ENCODE measurements at regions not wholly inside any gene's neighbourhood (a gene's known extent, or its start where the extent isn't known, plus 50 kb on each side); places are given as distances from the start of the nearest gene placed in this dataset.

DNA sequence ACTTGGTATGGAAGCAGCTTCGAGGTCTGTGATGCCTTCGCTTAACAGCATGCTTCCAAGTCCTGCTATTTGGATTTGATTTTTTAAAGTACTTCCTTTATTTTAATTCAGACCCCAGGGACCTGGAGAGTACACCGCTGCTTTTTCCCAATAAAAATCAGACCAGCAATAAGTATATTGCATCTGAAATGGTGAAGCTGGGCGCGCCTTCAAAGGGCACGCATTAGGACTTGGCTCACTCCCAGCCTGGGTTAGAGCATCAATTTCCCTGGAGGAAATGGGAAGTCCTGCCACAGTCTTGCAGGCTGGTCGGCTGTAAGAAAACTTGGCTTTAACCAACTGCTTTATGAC is 325.1 kb downstream of the RRAGC start:
- DNase-seq, result no peak

DNA sequence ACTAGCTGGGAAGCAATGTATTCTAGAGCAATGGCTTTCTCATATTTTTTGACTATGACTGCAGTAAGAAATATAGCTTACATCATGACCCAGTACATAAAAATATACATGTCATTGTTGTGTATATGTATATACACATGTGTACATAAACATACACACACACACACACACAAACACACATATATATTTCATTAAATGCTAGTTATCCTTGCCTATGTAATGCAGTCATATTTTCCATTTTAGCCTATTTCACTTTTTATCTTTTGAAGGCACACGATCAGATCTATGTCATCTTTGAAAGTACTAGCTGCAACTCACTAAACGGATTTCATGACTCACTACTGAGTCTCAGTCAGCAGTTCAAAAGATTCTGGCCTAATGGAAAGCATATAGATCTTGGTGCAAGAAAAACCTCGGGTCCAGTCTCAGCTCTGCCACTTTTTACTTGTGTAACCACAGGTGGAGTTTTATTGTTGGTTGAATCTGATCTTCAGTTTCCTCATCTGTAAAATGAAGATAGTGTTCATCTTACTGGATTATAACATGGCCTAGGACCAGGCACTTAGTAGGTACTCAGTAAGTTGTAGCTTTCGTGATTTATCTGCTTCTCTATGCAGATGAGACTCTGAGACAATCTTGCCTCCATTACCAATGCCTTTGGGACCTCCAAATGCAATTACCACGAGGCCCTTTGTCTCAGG is 325.6 kb downstream of the RRAGC start:
- DNase-seq, result no peak

GRCh38 chr1:38530957-38531356 is 328.6 kb downstream of the RRAGC start:
- DNase-seq, result no peak

DNA sequence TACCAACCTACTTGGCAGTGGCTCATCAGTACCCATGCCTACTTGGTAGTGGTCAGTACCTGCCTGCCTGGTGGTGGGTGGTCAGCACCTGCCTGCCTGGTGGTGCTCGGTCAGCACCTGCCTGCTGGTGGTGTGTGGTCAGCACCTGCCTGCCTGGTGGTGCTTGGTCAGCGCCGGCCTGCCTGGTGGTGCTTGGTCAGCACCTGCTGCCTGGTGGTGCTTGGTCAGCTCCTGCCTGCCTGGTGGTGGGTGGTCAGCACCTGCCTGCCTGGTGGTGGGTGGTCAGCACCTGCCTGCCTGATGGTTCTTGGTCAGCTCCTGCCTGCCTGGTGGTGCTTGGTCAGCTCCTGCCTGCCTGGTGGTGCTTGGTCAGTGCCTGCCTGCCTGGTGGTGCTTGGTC is 329.6 kb downstream of the RRAGC start:
- DNase-seq, result no peak

DNA sequence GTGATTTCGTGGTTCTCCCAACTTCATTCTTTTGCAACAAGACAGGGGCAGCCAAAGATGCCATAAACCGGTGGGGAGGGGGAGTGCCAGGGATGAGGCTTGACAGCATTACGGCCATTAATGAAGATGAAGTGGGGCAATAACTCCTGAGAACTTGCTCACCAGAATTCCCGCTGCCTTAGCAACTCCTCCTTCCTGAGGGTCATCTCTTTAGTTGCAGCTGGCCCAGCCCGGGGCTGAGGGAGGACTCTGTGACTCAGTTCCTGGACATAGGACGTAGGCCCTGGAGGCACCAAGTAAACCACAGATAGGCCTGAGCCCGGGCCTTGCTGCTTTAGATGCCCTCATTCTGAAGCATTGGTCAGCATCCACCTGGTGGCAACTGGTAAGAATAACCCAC is 330.2 kb downstream of the RRAGC start:
- no peak for DNase-seq

- DNase-seq, result no peak
These were observed 330.9 kb downstream of the RRAGC start for GRCh38 chr1:38528623-38529022.

DNA sequence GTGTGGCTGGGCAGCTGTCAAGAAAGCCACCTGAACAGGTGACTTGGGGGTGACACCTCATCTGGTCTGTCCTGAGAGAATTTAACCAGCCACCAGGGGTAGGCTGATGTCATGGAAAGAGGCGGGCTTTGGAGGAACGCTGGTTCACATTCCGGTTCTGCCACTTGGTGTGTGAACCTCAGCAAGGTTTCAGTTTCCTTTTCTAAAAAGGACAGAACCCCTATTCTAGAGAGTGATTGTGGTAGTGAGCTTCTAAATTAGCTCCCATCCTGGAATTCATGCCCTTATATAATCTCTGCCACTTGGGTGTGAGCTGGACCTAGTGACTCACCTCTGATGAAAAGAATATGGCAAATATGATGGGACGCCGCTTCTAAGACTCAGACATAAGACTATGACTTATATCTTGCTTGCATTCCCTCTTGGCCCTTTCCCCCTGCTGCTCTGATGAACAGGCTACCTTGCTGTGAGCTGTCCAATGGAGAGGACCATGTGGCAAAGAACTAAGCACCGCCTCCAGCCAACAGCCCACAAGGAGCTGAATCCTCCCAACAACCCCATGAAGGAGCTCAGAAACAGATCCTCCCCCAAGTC is 332.1 kb downstream of the RRAGC start:
- peak; percentile 42 for DNase-seq

DNA sequence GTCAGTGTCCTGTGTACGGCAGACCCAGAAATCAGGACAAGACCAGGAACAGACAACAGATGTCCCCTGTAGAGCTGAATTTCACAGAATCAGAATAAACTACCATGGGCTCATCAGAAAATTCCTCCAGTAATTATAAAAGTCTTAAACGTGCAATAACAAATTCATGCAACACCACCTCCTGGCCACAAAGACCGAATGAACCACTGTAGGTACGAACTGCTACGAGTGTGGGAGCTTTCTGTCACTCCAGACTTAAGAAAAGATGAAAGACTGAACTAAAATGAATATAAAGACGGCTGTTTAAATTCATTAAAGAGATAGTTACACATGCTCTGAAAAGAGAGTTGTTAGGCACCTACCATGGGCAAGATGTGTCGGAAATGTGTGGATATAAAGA is 333.5 kb downstream of the RRAGC start:
- DNase-seq, result no peak

DNA sequence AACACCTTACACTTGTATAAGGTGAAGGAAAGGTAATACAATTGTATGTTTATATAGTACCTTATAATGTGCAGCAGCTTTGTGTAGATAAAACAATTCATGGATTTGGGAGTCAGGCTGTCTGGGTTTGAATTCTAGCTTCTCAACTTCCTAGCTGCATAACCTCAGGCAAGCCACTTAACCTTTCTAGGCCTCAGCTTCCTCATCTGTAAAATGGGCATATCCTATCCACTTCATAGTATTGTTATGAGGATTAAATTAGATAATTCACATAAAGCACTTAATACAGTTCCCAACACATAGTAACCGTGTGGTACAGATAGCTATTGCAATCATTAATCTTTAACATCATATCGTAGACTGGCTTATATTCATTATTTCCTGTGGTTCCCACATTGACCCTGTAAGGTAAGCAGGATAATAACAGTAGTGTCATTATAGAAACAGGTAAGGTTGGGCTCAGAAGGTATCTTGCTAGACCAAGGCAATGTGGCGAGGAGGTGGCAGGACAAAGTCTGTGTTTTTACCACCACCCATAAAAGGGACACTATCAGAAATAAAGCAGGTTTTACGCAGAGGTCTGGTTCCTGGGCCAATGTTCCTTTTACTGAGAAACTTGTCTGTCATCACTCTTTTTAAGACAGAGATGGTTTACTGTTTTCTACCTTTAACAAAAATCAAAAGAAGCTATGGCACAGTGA is 334.1 kb downstream of the RRAGC start:
- no peak for DNase-seq

DNA sequence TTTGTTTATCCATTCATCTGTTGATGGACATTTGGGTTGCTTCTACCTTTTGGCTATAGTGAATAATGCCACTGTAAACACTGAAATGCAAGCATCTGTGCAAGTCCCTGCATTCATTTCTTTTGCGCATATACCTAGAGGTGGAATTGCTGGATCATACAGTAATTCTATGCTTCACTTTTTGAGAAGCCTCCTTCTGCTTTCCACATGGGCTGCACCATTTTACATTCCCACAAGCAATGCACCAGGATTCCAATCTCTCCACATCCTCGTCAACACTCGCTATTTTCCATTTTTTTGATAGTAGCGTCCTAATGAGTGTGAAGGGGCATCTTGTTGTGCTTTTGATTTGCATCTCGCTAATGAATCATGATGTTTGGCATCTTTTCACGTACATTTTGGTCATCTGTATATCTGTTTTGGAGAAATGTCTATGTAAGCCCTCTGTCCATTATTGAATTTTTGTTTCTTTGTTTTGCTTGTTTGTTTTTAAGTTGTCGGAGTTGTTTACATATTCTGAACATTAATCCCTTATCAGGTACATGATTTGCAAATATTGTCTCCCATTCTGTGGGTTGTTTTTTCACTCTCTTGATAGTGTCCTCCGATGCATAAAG is 335.4 kb downstream of the RRAGC start:
- no peak for DNase-seq

- no peak for DNase-seq
These were observed 336.0 kb downstream of the RRAGC start for GRCh38 chr1:38523568-38523939.

DNA sequence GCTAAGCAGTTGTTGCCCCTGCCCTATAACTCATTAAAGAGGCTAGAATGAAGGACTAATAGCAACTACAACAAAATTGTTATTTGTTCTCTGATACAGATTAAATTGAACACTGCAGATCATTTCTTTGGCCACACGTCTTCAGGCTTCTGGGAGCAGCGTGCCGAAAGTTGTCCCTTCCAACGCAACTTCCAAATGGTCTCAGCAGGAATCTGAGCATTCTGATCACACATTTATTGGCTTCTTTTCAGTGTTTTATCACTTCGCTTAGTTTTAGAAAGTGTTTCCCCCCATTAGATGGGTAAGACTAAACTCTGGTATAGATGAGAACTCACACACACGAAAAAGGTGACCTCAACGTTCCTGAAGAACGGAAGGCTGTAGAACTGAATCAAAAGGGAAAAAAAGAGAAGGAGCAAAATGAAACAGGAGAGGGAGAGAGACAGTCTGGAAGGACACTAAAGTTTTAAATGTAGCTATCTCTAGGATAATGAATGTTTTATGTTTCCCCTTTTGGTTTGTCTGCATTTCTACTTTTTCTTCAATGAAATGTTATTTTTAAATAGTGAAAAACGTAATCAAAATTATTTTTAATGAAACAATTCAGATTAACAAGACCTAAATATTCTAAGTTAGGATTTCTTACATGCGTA is 336.5 kb downstream of the RRAGC start:
- DNase-seq, result no peak

DNA sequence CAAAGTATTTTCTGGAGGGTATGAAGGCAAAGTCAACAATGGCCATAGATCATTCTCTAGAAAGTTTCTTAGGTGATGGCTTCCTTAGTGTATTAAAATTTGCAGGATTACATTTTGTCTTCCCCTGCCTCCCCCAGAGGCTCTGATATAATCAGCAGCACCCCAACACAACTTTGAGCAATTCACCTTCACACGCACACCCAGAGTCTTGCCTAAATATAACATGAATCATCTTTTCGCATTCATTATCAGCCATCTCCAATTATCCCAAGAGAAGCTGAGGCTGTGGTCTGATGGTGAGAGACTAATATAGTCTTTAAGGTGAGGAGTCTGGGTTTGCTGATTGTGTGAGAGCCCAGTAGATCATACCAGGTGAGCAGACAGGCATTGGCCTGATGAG is 343.0 kb downstream of the RRAGC start:
- DNase-seq, result no peak

DNA sequence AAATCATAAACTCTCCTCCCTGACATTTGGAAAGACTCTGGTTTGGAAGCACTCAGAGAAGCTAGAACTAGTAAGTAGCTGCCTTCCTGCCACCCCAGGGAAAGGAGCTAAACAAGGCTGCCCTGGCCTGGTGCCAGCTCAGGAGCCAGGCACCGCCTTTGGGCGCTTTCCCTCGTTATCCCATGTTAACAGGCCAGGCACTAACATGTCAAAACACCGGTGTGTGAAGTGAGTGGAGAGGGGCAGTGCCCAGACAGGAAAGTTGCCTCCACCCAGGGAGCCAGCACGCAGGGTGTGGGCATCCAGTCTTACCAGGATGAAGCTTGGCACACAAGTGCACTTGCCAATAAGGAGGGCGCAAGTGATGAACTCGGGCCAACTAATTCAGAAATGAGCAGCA is 346.8 kb downstream of the RRAGC start:
- DNase-seq, result no peak

DNA sequence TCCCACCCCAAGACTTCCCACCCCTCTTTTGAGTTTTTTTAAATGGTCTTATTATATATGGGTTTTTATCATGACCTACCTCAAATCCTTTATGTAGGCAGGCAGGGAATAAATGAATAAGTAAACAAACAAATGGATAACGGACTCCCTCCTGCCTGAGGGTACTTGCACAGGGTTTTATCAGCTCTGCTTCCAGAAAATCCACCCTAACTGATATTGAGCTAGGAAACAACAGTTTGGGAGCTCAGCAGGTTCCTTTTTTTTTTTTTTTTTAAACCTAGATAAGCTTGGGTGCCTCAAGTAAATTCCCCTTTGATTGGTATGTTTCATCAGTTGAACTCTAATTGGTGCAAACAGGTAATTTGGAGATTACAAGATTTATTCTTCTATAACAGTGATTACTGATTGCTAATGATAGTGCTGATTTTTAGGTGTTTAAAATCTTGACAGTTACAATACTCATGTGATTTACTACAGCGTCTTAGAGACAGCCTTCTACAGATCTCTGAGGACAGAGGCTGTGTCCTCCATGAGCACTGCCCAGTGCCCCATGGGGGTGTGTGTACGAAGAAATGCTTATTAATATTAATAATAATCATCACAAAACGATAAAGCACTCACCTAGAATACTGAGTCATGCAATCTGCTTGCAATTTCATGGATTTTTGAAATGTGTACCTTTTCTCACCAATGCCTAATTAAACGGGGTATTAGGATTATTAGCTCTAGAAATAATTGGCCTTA is 347.4 kb downstream of the RRAGC start:
- no peak for DNase-seq

- no peak for DNase-seq
These were observed 351.3 kb downstream of the RRAGC start for GRCh38 chr1:38508232-38508631.

GRCh38 chr1:38507563-38507962 is 352.0 kb downstream of the RRAGC start:
- DNase-seq, result no peak

- DNase-seq, result no peak
These were observed 353.6 kb downstream of the RRAGC start for GRCh38 chr1:38505944-38506343.

- no peak for DNase-seq
These were observed 356.8 kb downstream of the RRAGC start for GRCh38 chr1:38502758-38503157.

- no peak for DNase-seq
These were observed 358.7 kb downstream of the RRAGC start for GRCh38 chr1:38500891-38501290.

DNA sequence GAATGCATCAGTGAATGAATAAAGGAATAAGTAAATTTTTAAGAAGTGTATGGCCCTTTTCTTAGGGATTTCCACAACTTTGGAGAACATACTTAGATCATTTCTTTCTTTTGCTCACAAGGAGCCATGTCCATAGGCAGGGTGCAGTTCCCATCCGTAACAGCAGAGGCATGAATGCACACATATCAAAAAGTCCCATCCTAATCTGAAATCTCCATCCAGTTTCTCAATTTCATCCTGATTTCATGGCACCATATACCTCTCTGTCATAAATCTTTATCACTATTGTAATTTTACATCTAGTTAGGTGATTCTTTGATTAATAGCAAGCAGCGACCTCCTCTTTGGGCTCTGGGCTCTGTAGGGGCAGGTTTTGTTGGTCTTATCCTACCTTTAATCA is 359.2 kb downstream of the RRAGC start:
- DNase-seq, result no peak

- no peak for DNase-seq
These were observed 360.9 kb downstream of the RRAGC start for GRCh38 chr1:38498686-38499085.
